NCI-H1092 treated with DMSO at 0.1 percent for 48 hours (cell line): ENCODE measurements at regions not wholly inside any gene's neighbourhood (a gene's known extent, or its start where the extent isn't known, plus 50 kb on each side); places are given as distances from the start of the nearest gene placed in this dataset.
"Not testable (repeated sequence)": the region's sequence is repeated elsewhere in the genome, so short reads cannot be mapped to it uniquely, and the experiment has no call there.

ENCODE experiments used
- DNase-seq: peaks from one replicate; lab custom pipeline; 2025; lab: John Stamatoyannopoulos, UW

- DNase-seq = no peak
These were observed 71.3 kb upstream of the SLC25A36 start for GRCh38 chr3:140870351-140870750.

- no peak for DNase-seq
These were observed 70.6 kb upstream of the SLC25A36 start for GRCh38 chr3:140871022-140871421.

- DNase-seq = not testable (repeated sequence)
These were observed 69.5 kb upstream of the SLC25A36 start for GRCh38 chr3:140872165-140872564.

GRCh38 chr3:140883428-140884040, 58.1 kb upstream of the SLC25A36 start:
- no peak for DNase-seq

GRCh38 chr3:140885697-140886096, 55.9 kb upstream of the SLC25A36 start:
- DNase-seq = not testable (repeated sequence)
